Osteocyte (in vitro differentiated cells): ENCODE measurements at regions not wholly inside any gene's neighbourhood (a gene's known extent, or its start where the extent isn't known, plus 50 kb on each side); places are given as distances from the start of the nearest gene placed in this dataset.

ENCODE experiments used
- DNase-seq: peaks from one replicate; pipeline ENCODE4 v3.0.0; 2021; ENCODE audit warnings: mixed read lengths; ENCODE audit not compliant: unreplicated experiment; ENCODE audit errors: extremely low spot score
- H3K27ac Mint-ChIP-seq: one replicate; pipeline ENCODE4 v1.8.0; 2021; ENCODE audit warnings: mild to moderate bottlenecking, mixed read lengths; ENCODE audit not compliant: unreplicated experiment
- H3K27me3 Mint-ChIP-seq: one replicate; pipeline ENCODE4 v1.8.0; 2021; ENCODE audit warnings: mixed read lengths; ENCODE audit not compliant: unreplicated experiment
- H3K36me3 Mint-ChIP-seq: one replicate; pipeline ENCODE4 v1.8.0; 2021; ENCODE audit warnings: mixed read lengths; ENCODE audit not compliant: unreplicated experiment
- H3K4me1 Mint-ChIP-seq: one replicate; pipeline ENCODE4 v1.8.0; 2021; ENCODE audit warnings: mixed read lengths; ENCODE audit not compliant: unreplicated experiment
- H3K4me3 Mint-ChIP-seq: one replicate; pipeline ENCODE4 v1.8.0; 2021; ENCODE audit warnings: mild to moderate bottlenecking, moderate library complexity, mixed read lengths; ENCODE audit not compliant: unreplicated experiment
- H3K9me3 Mint-ChIP-seq: one replicate; pipeline ENCODE4 v1.8.0; 2021; ENCODE audit warnings: mixed read lengths; ENCODE audit not compliant: unreplicated experiment
- CTCF ChIP-seq: fragments of 200-600 bp; sonication (generic); IDR thresholded peaks from 2 replicates; pipeline ENCODE4 v1.5.0; 2021; ENCODE audit warnings: antibody characterized with exemption, mild to moderate bottlenecking, moderate library complexity

- no peak overlapping the region for H3K27ac Mint-ChIP-seq
- TF ChIP-seq CTCF: no peak
- H3K9me3 Mint-ChIP-seq: no peaks in the 10 kb centered on the region
- H3K4me3 Mint-ChIP-seq: no peak overlapping the region
- H3K27me3 Mint-ChIP-seq: peaks cover 5% of the 10 kb centered on the region
- no peaks in the 10 kb centered on the region for H3K36me3 Mint-ChIP-seq
- no peaks in the 10 kb centered on the region for H3K4me1 Mint-ChIP-seq
- DNase-seq: peak; percentile 59
These were observed 182.0 kb upstream of the PPP1R26 start for GRCh38 chr9:135297456-135298075.

GRCh38 chr9:135299239-135299590 lies 180.4 kb upstream of the PPP1R26 start:
- TF ChIP-seq CTCF: no peak
- Mint-ChIP-seq H3K27me3 (peaks cover 5% of the 10 kb centered on the region), H3K9me3 (peaks cover 9% of the 10 kb centered on the region), H3K36me3 (no peaks in the 10 kb centered on the region), H3K27ac (no peak overlapping the region), H3K4me3 (no peak overlapping the region), H3K4me1 (no peaks in the 10 kb centered on the region)
- DNase-seq: no peak

- H3K27me3 Mint-ChIP-seq: peaks cover 5% of the 10 kb centered on the region
- H3K9me3 Mint-ChIP-seq: peaks cover 9% of the 10 kb centered on the region
- no peaks in the 10 kb centered on the region for H3K4me1 Mint-ChIP-seq
- no peak overlapping the region for H3K27ac Mint-ChIP-seq
- no peak overlapping the region for H3K4me3 Mint-ChIP-seq
- no peaks in the 10 kb centered on the region for H3K36me3 Mint-ChIP-seq
- peak; percentile 81 for DNase-seq
- no peak for TF ChIP-seq CTCF
These were observed 179.8 kb upstream of the PPP1R26 start for GRCh38 chr9:135299651-135300345.

- TF ChIP-seq CTCF: no peak
- Mint-ChIP-seq H3K4me1 (no peaks in the 10 kb centered on the region), H3K27ac (no peak overlapping the region), H3K27me3 (peaks cover 5% of the 10 kb centered on the region), H3K9me3 (peaks cover 9% of the 10 kb centered on the region), H3K36me3 (no peaks in the 10 kb centered on the region), H3K4me3 (no peak overlapping the region)
- DNase-seq: peak; percentile 82
These were observed 179.0 kb upstream of the PPP1R26 start for GRCh38 chr9:135300346-135301141.
